Smooth muscle cell (in vitro differentiated cells): ENCODE measurements at regions not wholly inside any gene's neighbourhood (a gene's known extent, or its start where the extent isn't known, plus 50 kb on each side); places are given as distances from the start of the nearest gene placed in this dataset.

Source experiments
- DNase-seq: peaks from one replicate; lab custom pipeline; 2025; ENCODE audit not compliant: unreplicated experiment; lab: John Stamatoyannopoulos, UW
- H2AFZ ChIP-seq: fragments of 200-600 bp; sonication (generic); 2 replicates; pipeline ENCODE4 v1.6.0; 2016; ENCODE audit warnings: antibody characterized with exemption, low read depth, mild to moderate bottlenecking
- H3F3A ChIP-seq: fragments of 200-600 bp; sonication (generic); 2 replicates; pipeline ENCODE4 v1.6.0; 2017; ENCODE audit warnings: antibody characterized with exemption, low read depth
- H3K27ac ChIP-seq: fragments of 200-600 bp; sonication (generic); 2 replicates; pipeline ENCODE4 v1.5.1; 2016; ENCODE audit warnings: low read depth, mild to moderate bottlenecking
- H3K27me3 ChIP-seq: fragments of 200-600 bp; sonication (generic); 2 replicates; pipeline ENCODE4 v1.6.1; 2016; ENCODE audit warnings: low read depth, mild to moderate bottlenecking
- H3K36me3 ChIP-seq: fragments of 200-600 bp; sonication (generic); 2 replicates; pipeline ENCODE4 v1.5.1; 2016; ENCODE audit warnings: low read depth
- H3K4me1 ChIP-seq: fragments of 200-600 bp; sonication (generic); 2 replicates; pipeline ENCODE4 v1.5.1; 2016; ENCODE audit warnings: low read depth
- H3K4me2 ChIP-seq: fragments of 200-600 bp; sonication (generic); 2 replicates; pipeline ENCODE4 v1.6.0; 2016; ENCODE audit warnings: mild to moderate bottlenecking
- H3K4me3 ChIP-seq: fragments of 200-600 bp; sonication (generic); 2 replicates; pipeline ENCODE4 v1.5.1; 2016; ENCODE audit warnings: mild to moderate bottlenecking
- H3K79me2 ChIP-seq: fragments of 200-600 bp; sonication (generic); 2 replicates; pipeline ENCODE4 v1.6.0; 2016; ENCODE audit warnings: low read depth, mild to moderate bottlenecking
- H3K9ac ChIP-seq: fragments of 200-600 bp; sonication (generic); 2 replicates; pipeline ENCODE4 v1.6.0; 2016; ENCODE audit warnings: low read depth
- H3K9me3 ChIP-seq: fragments of 200-600 bp; sonication (generic); replicated peaks from 2 replicates; pipeline ENCODE4 v1.5.1; 2016; ENCODE audit warnings: low read depth
- H4K20me1 ChIP-seq: fragments of 200-600 bp; sonication (generic); 2 replicates; pipeline ENCODE4 v1.6.0; 2016; ENCODE audit warnings: low read depth
- WGBS: methylation state at CpG from one replicate; pipeline ENCODE4 v1.1.7; 2016; ENCODE audit warnings: low lambda C conversion rate; 5-methylcytosine and 5-hydroxymethylcytosine counted together
- TF ChIP-seq, protein P1 (sequence below): fragments of 200-600 bp; sonication (generic); IDR thresholded peaks from 2 replicates; pipeline ENCODE4 v1.5.1; 2017; ENCODE audit warnings: borderline replicate concordance, mild to moderate bottlenecking, antibody characterized with exemption; ENCODE audit not compliant: insufficient read depth, poor library complexity, severe bottlenecking

DNA sequence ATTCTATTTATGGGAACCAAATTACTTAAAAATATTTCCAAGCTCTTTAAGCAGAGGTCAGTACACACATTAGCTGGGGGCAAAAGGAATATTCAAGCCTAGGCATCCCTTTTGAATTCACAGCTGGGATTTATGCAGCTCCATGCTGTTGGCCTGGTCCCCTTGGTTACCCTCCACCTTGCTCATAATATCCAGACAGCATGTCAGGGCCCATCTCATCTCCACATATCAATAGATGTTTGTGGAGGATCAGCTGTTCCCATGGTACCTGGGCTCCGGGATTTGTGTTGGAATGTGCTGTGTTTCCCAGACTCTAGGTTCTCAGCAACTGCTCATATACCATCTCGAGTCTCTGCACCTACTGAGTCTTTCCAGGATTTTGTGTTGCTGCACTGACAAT lies 534.8 kb downstream of the BMP2 start:
- no peak for DNase-seq
- Histone ChIP-seq H3K27me3 (peaks cover 6% of the 10 kb centered on the region), H3K9ac (no peak overlapping the region), H3K36me3 (no peaks in the 10 kb centered on the region), H3K4me1 (no peaks in the 10 kb centered on the region), H2AFZ (no peak overlapping the region), H3K4me3 (no peak overlapping the region), H4K20me1 (no peaks in the 10 kb centered on the region), H3F3A (no peaks in the 10 kb centered on the region), H3K9me3 (no peaks in the 10 kb centered on the region), H3K79me2 (no peaks in the 10 kb centered on the region), H3K4me2 (no peak overlapping the region), H3K27ac (no peak overlapping the region)
- 75% methylated on average over 2 of the region's 2 CpGs for WGBS
- TF ChIP-seq, protein P1, sequence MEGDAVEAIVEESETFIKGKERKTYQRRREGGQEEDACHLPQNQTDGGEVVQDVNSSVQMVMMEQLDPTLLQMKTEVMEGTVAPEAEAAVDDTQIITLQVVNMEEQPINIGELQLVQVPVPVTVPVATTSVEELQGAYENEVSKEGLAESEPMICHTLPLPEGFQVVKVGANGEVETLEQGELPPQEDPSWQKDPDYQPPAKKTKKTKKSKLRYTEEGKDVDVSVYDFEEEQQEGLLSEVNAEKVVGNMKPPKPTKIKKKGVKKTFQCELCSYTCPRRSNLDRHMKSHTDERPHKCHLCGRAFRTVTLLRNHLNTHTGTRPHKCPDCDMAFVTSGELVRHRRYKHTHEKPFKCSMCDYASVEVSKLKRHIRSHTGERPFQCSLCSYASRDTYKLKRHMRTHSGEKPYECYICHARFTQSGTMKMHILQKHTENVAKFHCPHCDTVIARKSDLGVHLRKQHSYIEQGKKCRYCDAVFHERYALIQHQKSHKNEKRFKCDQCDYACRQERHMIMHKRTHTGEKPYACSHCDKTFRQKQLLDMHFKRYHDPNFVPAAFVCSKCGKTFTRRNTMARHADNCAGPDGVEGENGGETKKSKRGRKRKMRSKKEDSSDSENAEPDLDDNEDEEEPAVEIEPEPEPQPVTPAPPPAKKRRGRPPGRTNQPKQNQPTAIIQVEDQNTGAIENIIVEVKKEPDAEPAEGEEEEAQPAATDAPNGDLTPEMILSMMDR: no peak

DNA sequence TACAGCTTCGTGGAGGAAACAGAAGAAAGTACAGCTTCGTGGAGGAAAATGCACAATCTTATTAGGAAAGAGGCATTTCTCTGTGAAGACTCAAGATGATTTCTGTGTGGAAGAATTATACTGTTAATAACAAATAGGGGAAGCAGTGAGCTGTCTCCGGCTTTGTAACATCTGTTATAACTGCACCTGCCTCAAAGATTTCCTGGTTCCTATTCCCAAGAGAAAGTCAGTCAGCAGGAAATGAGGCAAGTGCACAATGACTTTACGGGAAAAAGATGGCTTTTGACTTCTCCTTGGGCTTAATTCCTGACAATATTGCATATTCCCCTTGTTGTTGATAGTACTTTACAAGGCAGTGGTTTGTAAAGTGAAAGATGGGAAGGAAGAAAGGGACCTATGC lies 538.5 kb downstream of the BMP2 start:
- no peak overlapping the region for H3K27ac ChIP-seq
- TF ChIP-seq, protein P1: no peak
- no peaks in the 10 kb centered on the region for H3K9me3 ChIP-seq
- no peaks in the 10 kb centered on the region for H3K36me3 ChIP-seq
- no peak overlapping the region for H3K4me3 ChIP-seq
- H3K79me2 ChIP-seq: no peaks in the 10 kb centered on the region
- H3F3A ChIP-seq: no peaks in the 10 kb centered on the region
- no peak for DNase-seq
- no peak overlapping the region for H3K9ac ChIP-seq
- WGBS: 91% methylated on average over 4 of the region's 4 CpGs
- no peak overlapping the region for H3K4me2 ChIP-seq
- no peaks in the 10 kb centered on the region for H3K4me1 ChIP-seq
- H3K27me3 ChIP-seq: peaks cover 13% of the 10 kb centered on the region
- no peak overlapping the region for H2AFZ ChIP-seq
- H4K20me1 ChIP-seq: no peaks in the 10 kb centered on the region

DNA sequence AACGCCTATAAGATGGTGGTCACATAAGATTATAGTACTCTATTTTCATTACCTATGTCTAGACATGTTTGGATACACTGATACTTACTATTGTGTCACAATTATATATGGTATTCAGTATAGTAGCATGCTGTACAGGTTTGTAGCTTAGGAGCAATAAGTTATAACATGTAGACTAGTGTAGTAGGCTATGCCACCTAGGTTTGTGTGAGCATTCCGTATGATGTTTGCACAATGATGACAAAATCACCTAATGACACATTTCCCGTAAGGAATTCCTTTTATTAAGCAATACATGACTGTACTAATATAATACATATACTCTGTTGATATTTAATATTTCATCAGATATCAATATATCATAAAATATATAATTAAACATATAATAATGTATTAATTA lies 540.7 kb downstream of the BMP2 start:
- TF ChIP-seq, protein P1: no peak
- no peaks in the 10 kb centered on the region for H4K20me1 ChIP-seq
- H3K36me3 ChIP-seq: no peaks in the 10 kb centered on the region
- no peak overlapping the region for H3K27ac ChIP-seq
- H3K4me2 ChIP-seq: no peak overlapping the region
- H3K79me2 ChIP-seq: no peaks in the 10 kb centered on the region
- H3K27me3 ChIP-seq: peaks cover 23% of the 10 kb centered on the region
- H3K4me3 ChIP-seq: no peak overlapping the region
- no peak overlapping the region for H3K9ac ChIP-seq
- H3F3A ChIP-seq: no peaks in the 10 kb centered on the region
- H3K9me3 ChIP-seq: no peaks in the 10 kb centered on the region
- H2AFZ ChIP-seq: no peak overlapping the region
- no peak for DNase-seq
- no peaks in the 10 kb centered on the region for H3K4me1 ChIP-seq
- 67% methylated on average over 3 of the region's 3 CpGs for WGBS

DNA sequence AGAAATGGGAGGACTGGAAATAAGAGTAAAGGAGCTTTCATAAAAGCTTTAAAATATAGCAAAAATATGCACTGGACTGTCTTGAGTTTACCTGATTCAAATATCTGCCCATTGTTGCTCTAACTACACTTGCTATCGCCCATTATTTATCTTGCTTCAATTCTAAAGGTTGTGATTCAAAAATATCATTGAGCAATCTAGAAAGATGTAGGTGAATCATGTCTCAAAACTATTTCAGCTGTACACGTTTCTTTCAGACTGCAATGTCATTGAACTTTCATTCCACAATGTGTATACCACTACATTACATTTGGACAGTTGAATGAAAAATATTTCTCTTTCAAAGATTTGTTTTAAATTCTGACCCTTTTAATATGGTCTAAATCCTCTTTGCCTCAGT lies 545.6 kb downstream of the BMP2 start:
- WGBS: 77% methylated on average over 2 of the region's 2 CpGs
- Histone ChIP-seq H3K27me3 (peaks cover 22% of the 10 kb centered on the region), H3K9ac (no peak overlapping the region), H3K4me1 (no peaks in the 10 kb centered on the region), H3K9me3 (no peaks in the 10 kb centered on the region), H3K79me2 (no peaks in the 10 kb centered on the region), H2AFZ (no peak overlapping the region), H3F3A (no peaks in the 10 kb centered on the region), H3K36me3 (no peaks in the 10 kb centered on the region), H3K4me3 (no peak overlapping the region), H3K4me2 (no peak overlapping the region), H4K20me1 (no peaks in the 10 kb centered on the region), H3K27ac (no peak overlapping the region)
- TF ChIP-seq, protein P1: no peak
- no peak for DNase-seq
